GM12875 (cell line): ENCODE measurements at regions not wholly inside any gene's neighbourhood (a gene's known extent, or its start where the extent isn't known, plus 50 kb on each side); places are given as distances from the start of the nearest gene placed in this dataset.
A peak's percentile ranks its signal among the peaks of the same experiment; 100 is the strongest.

Experiments
- H3K4me3 ChIP-seq: one replicate; pipeline ENCODE4 v1.5.1; 2011; ENCODE audit warnings: low read depth, low read length, control low read depth
- CTCF ChIP-seq: IDR thresholded peaks from 2 replicates; pipeline ENCODE4 v1.5.1; 2011; ENCODE audit warnings: low read depth, mild to moderate bottlenecking, control low read depth, inconsistent platforms, low read length, moderate library complexity, borderline replicate concordance; ENCODE audit not compliant: insufficient read depth

- H3K4me3 ChIP-seq = no peak overlapping the region
- no peak for TF ChIP-seq CTCF
These were observed 80.9 kb downstream of the CDCA7 start for GRCh38 chr2:173435574-173435973.

GRCh38 chr2:173436088-173436487, 81.4 kb downstream of the CDCA7 start:
- no peak for TF ChIP-seq CTCF
- H3K4me3 ChIP-seq = no peak overlapping the region

DNA sequence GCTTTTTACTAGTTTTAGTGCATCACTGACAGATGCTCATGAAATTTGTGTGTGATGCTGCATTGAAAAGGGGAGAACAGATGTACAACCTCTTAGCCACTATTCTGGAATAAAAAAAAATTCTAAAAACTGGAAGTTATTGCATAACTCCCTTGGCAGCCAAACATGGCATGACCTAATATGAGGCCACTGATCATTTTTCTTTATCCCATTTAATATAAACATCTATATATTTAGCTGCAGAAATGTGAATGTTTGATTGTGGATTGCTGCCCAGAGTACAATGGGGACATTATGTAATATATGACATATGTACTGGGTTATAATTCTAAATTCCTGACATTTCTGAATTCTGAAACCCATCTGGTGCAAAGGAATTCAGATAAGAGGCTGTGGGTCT, 86.5 kb downstream of the CDCA7 start:
- no peak overlapping the region for H3K4me3 ChIP-seq
- no peak for TF ChIP-seq CTCF

- no peak for TF ChIP-seq CTCF
- H3K4me3 ChIP-seq = no peak overlapping the region
These were observed 87.9 kb downstream of the CDCA7 start for GRCh38 chr2:173442542-173442941.

- no peak overlapping the region for H3K4me3 ChIP-seq
- TF ChIP-seq CTCF = no peak
These were observed 92.0 kb downstream of the CDCA7 start for GRCh38 chr2:173446722-173447121.

DNA sequence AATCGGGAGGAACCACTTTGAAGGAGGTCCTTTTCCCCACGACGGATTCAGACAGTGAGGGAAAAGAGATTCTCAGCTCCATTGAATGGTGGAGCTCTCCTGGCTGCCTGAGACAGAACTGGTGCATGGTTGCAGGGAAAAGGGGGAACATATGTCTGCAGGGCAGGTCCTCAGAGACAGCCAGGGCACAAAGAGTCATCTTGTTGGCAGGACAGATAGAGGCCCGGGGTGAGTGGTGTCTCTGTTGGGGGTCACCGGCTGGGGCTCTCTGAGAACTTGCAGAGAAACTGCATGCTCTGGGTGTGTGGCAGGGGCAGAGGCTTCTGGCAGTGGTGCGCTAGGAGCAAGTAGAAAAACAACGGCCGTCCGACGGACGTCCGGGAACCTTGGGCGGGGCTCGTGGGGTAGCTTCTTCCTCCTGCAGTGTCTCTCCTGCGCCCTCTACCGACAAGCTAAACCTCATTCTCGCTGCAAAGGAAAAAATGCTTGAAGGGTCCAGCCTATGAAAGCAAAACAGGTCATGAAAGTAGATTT, 94.3 kb downstream of the CDCA7 start:
- no peak overlapping the region for H3K4me3 ChIP-seq
- peak; percentile 85 for TF ChIP-seq CTCF

- TF ChIP-seq CTCF = no peak
- no peak overlapping the region for H3K4me3 ChIP-seq
These were observed 96.4 kb downstream of the CDCA7 start for GRCh38 chr2:173451118-173451517.
